Natural killer cell treated with Interleukin-12 subunit alpha and Interleukin-12 subunit beta and Interleukin-15 and Interleukin-18, amount 100 ng/mL, for 72 hours (primary cell): ENCODE measurements at regions not wholly inside any gene's neighbourhood (a gene's known extent, or its start where the extent isn't known, plus 50 kb on each side); places are given as distances from the start of the nearest gene placed in this dataset.
A peak's percentile ranks its signal among the peaks of the same experiment; 100 is the strongest.

ENCODE experiments used
- ATAC-seq, 2 donors: fragments of 150-1000 bp; cut with Tn5 transposase in 1 of 2; sonication (Bioruptor Pico), chemical (Tn5 transposase) in 1 of 2; 2 replicates each; pipeline ENCODE4 v1.10.0; 2021
- DNase-seq: peaks from one replicate; pipeline ENCODE4 v3.0.0; 2022; ENCODE audit warnings: low spot score
- H3K27ac Mint-ChIP-seq, 2 donors: 1 replicate in 1 of 2; 2 replicates in 1 of 2; pipeline ENCODE4 v1.8.0; 2022; ENCODE audit warnings: mixed read lengths in 2 of 2, mild to moderate bottlenecking in 1 of 2, moderate library complexity in 1 of 2
- H3K27me3 Mint-ChIP-seq, 2 donors: 1 replicate in 1 of 2; 2 replicates in 1 of 2; pipeline ENCODE4 v1.8.0; 2022; ENCODE audit warnings: mixed read lengths in 2 of 2
- H3K36me3 Mint-ChIP-seq: one replicate; pipeline ENCODE4 v1.8.0; 2022; ENCODE audit warnings: mixed read lengths
- H3K4me1 Mint-ChIP-seq, 2 donors: 1 replicate in 1 of 2; 2 replicates in 1 of 2; pipeline ENCODE4 v1.8.0; 2022; ENCODE audit warnings: low read depth in 2 of 2, mixed read lengths in 2 of 2, mild to moderate bottlenecking in 1 of 2
- H3K4me3 Mint-ChIP-seq: one replicate; pipeline ENCODE4 v1.8.0; 2022; ENCODE audit warnings: mixed read lengths
- H3K9me3 Mint-ChIP-seq: 2 replicates; pipeline ENCODE4 v1.8.0; 2022; ENCODE audit warnings: mixed read lengths

GRCh38 chr2:226352941-226353560 lies 446.6 kb downstream of the IRS1 start:
- H3K4me1 Mint-ChIP-seq, result no peaks in the 10 kb centered on the region
- H3K27me3 Mint-ChIP-seq, result no peaks in the 10 kb centered on the region
- no peaks in the 10 kb centered on the region for H3K9me3 Mint-ChIP-seq
- H3K27ac Mint-ChIP-seq, result no peak overlapping the region
- no peak for DNase-seq
- ATAC-seq, result no peak
- H3K36me3 Mint-ChIP-seq, result no peaks in the 10 kb centered on the region
- H3K4me3 Mint-ChIP-seq, result no peak overlapping the region

GRCh38 chr2:226351711-226352110 lies 447.9 kb downstream of the IRS1 start:
- H3K9me3 Mint-ChIP-seq, result no peaks in the 10 kb centered on the region
- H3K4me1 Mint-ChIP-seq, result no peaks in the 10 kb centered on the region
- no peaks in the 10 kb centered on the region for H3K27me3 Mint-ChIP-seq
- no peak overlapping the region for H3K4me3 Mint-ChIP-seq
- DNase-seq, result no peak
- no peak for ATAC-seq
- no peaks in the 10 kb centered on the region for H3K36me3 Mint-ChIP-seq
- no peak overlapping the region for H3K27ac Mint-ChIP-seq

- H3K4me3 Mint-ChIP-seq, result no peak overlapping the region
- DNase-seq (no peak), ATAC-seq (no peak)
- H3K27me3 Mint-ChIP-seq, result no peaks in the 10 kb centered on the region
- no peaks in the 10 kb centered on the region for H3K36me3 Mint-ChIP-seq
- H3K9me3 Mint-ChIP-seq, result no peaks in the 10 kb centered on the region
- no peaks in the 10 kb centered on the region for H3K4me1 Mint-ChIP-seq
- H3K27ac Mint-ChIP-seq, result no peak overlapping the region
These were observed 460.0 kb downstream of the IRS1 start for GRCh38 chr2:226339616-226340015.

GRCh38 chr2:226338825-226339224 lies 460.8 kb downstream of the IRS1 start:
- Mint-ChIP-seq H3K27me3 (no peaks in the 10 kb centered on the region), H3K27ac (no peak overlapping the region), H3K4me1 (no peaks in the 10 kb centered on the region), H3K9me3 (no peaks in the 10 kb centered on the region), H3K4me3 (no peak overlapping the region), H3K36me3 (no peaks in the 10 kb centered on the region)
- no peak for DNase-seq
- no peak for ATAC-seq

- Mint-ChIP-seq H3K27me3 (no peaks in the 10 kb centered on the region), H3K9me3 (no peaks in the 10 kb centered on the region), H3K4me1 (no peaks in the 10 kb centered on the region), H3K4me3 (no peak overlapping the region), H3K36me3 (no peaks in the 10 kb centered on the region), H3K27ac (no peak overlapping the region)
- ATAC-seq (no peak), DNase-seq (no peak)
These were observed 461.5 kb downstream of the IRS1 start for GRCh38 chr2:226337941-226338600.

- ATAC-seq, result no peak
- no peaks in the 10 kb centered on the region for H3K4me1 Mint-ChIP-seq
- H3K9me3 Mint-ChIP-seq, result peaks cover 5% of the 10 kb centered on the region
- DNase-seq, result no peak
- no peak overlapping the region for H3K4me3 Mint-ChIP-seq
- H3K27me3 Mint-ChIP-seq, result no peaks in the 10 kb centered on the region
- H3K36me3 Mint-ChIP-seq, result no peaks in the 10 kb centered on the region
- no peak overlapping the region for H3K27ac Mint-ChIP-seq
These were observed 463.3 kb downstream of the IRS1 start for GRCh38 chr2:226336283-226336682.

- DNase-seq (no peak), ATAC-seq (no peak)
- Mint-ChIP-seq H3K27ac (no peak overlapping the region), H3K9me3 (peaks cover 5% of the 10 kb centered on the region), H3K27me3 (no peaks in the 10 kb centered on the region), H3K4me1 (no peaks in the 10 kb centered on the region), H3K4me3 (no peak overlapping the region), H3K36me3 (no peaks in the 10 kb centered on the region)
These were observed 464.5 kb downstream of the IRS1 start for GRCh38 chr2:226334981-226335720.

GRCh38 chr2:226333388-226333787 lies 466.2 kb downstream of the IRS1 start:
- Mint-ChIP-seq H3K4me1 (no peaks in the 10 kb centered on the region), H3K4me3 (no peak overlapping the region), H3K9me3 (peaks cover 5% of the 10 kb centered on the region), H3K27ac (no peak overlapping the region), H3K36me3 (no peaks in the 10 kb centered on the region), H3K27me3 (no peaks in the 10 kb centered on the region)
- DNase-seq (no peak), ATAC-seq (no peak)

GRCh38 chr2:226330206-226330605 lies 469.4 kb downstream of the IRS1 start:
- Mint-ChIP-seq H3K27ac (no peak overlapping the region), H3K36me3 (no peaks in the 10 kb centered on the region), H3K9me3 (peaks cover 5% of the 10 kb centered on the region), H3K4me1 (no peaks in the 10 kb centered on the region), H3K4me3 (no peak overlapping the region), H3K27me3 (no peaks in the 10 kb centered on the region)
- ATAC-seq, result no peak
- no peak for DNase-seq

- no peaks in the 10 kb centered on the region for H3K27me3 Mint-ChIP-seq
- peaks cover 5% of the 10 kb centered on the region for H3K9me3 Mint-ChIP-seq
- no peak overlapping the region for H3K4me3 Mint-ChIP-seq
- H3K4me1 Mint-ChIP-seq, result no peaks in the 10 kb centered on the region
- ATAC-seq, result peak in 1 of 2 donors; percentile 24
- no peaks in the 10 kb centered on the region for H3K36me3 Mint-ChIP-seq
- no peak for DNase-seq
- no peak overlapping the region for H3K27ac Mint-ChIP-seq
These were observed 470.4 kb downstream of the IRS1 start for GRCh38 chr2:226329180-226329579.

GRCh38 chr2:226327830-226328229 lies 471.8 kb downstream of the IRS1 start:
- H3K4me3 Mint-ChIP-seq, result no peak overlapping the region
- H3K4me1 Mint-ChIP-seq, result no peaks in the 10 kb centered on the region
- H3K36me3 Mint-ChIP-seq, result no peaks in the 10 kb centered on the region
- no peaks in the 10 kb centered on the region for H3K27me3 Mint-ChIP-seq
- ATAC-seq (no peak), DNase-seq (no peak)
- no peak overlapping the region for H3K27ac Mint-ChIP-seq
- H3K9me3 Mint-ChIP-seq, result peaks cover 5% of the 10 kb centered on the region

- ATAC-seq (no peak), DNase-seq (no peak)
- H3K27ac Mint-ChIP-seq, result no peak overlapping the region
- no peak overlapping the region for H3K4me3 Mint-ChIP-seq
- no peaks in the 10 kb centered on the region for H3K4me1 Mint-ChIP-seq
- no peaks in the 10 kb centered on the region for H3K36me3 Mint-ChIP-seq
- no peaks in the 10 kb centered on the region for H3K27me3 Mint-ChIP-seq
- H3K9me3 Mint-ChIP-seq, result no peaks in the 10 kb centered on the region
These were observed 474.1 kb downstream of the IRS1 start for GRCh38 chr2:226325526-226325925.

- H3K36me3 Mint-ChIP-seq, result no peaks in the 10 kb centered on the region
- H3K27ac Mint-ChIP-seq, result no peak overlapping the region
- no peak overlapping the region for H3K4me3 Mint-ChIP-seq
- no peaks in the 10 kb centered on the region for H3K27me3 Mint-ChIP-seq
- ATAC-seq (no peak), DNase-seq (no peak)
- H3K4me1 Mint-ChIP-seq, result no peaks in the 10 kb centered on the region
- peaks cover 4% of the 10 kb centered on the region for H3K9me3 Mint-ChIP-seq
These were observed 479.3 kb downstream of the IRS1 start for GRCh38 chr2:226320076-226320948.

- no peak for DNase-seq
- H3K27me3 Mint-ChIP-seq, result no peaks in the 10 kb centered on the region
- no peaks in the 10 kb centered on the region for H3K36me3 Mint-ChIP-seq
- H3K27ac Mint-ChIP-seq, result no peak overlapping the region
- ATAC-seq, result no peak
- no peak overlapping the region for H3K4me3 Mint-ChIP-seq
- peaks cover 4% of the 10 kb centered on the region for H3K9me3 Mint-ChIP-seq
- H3K4me1 Mint-ChIP-seq, result no peaks in the 10 kb centered on the region
These were observed 481.6 kb downstream of the IRS1 start for GRCh38 chr2:226317970-226318369.
